GM12864 (cell line): ENCODE measurements at regions not wholly inside any gene's neighbourhood (a gene's known extent, or its start where the extent isn't known, plus 50 kb on each side); places are given as distances from the start of the nearest gene placed in this dataset.

Experiments
- DNase-seq: peaks from one replicate; pipeline ENCODE4 v3.0.0-alpha.2; 2011; ENCODE audit warnings: low read depth
- H3K4me3 ChIP-seq: 2 replicates; pipeline ENCODE4 v1.5.1; 2011; ENCODE audit warnings: mild to moderate bottlenecking, low read depth, low read length, control low read depth
- CTCF ChIP-seq: IDR thresholded peaks from 2 replicates; pipeline ENCODE4 v1.5.1; 2011; ENCODE audit warnings: low read depth, mild to moderate bottlenecking, moderate library complexity, low read length, control low read depth, inconsistent platforms; ENCODE audit errors: missing control alignments

- no peak for DNase-seq
Measured at GRCh38 chr5:124436294-124436693, 310.1 kb downstream of the ZNF608 start.

GRCh38 chr5:124433170-124433569 lies 313.3 kb downstream of the ZNF608 start:
- TF ChIP-seq CTCF = no peak
- DNase-seq = no peak
- no peak overlapping the region for H3K4me3 ChIP-seq

More at GRCh38 chr5:124436294-124436693, 310.1 kb downstream of the ZNF608 start:
- no peak overlapping the region for H3K4me3 ChIP-seq
- no peak for TF ChIP-seq CTCF

GRCh38 chr5:124421584-124421983 lies 324.9 kb downstream of the ZNF608 start:
- TF ChIP-seq CTCF = no peak
- no peak overlapping the region for H3K4me3 ChIP-seq
- DNase-seq = no peak

- TF ChIP-seq CTCF = no peak
- H3K4me3 ChIP-seq = no peak overlapping the region
- DNase-seq = no peak
Measured at GRCh38 chr5:124420952-124421351, 325.5 kb downstream of the ZNF608 start.

GRCh38 chr5:124419531-124419930 lies 326.9 kb downstream of the ZNF608 start:
- H3K4me3 ChIP-seq = no peak overlapping the region
- no peak for TF ChIP-seq CTCF
- DNase-seq = no peak

- no peak for DNase-seq
- H3K4me3 ChIP-seq = no peak overlapping the region
- no peak for TF ChIP-seq CTCF
Measured at GRCh38 chr5:124418390-124418789, 328.0 kb downstream of the ZNF608 start.

GRCh38 chr5:124417196-124417595 lies 329.2 kb downstream of the ZNF608 start:
- no peak for DNase-seq
- no peak for TF ChIP-seq CTCF
- no peak overlapping the region for H3K4me3 ChIP-seq
